ENCODE measurements at regions not wholly inside any gene's neighbourhood (a gene's known extent, or its start where the extent isn't known, plus 50 kb on each side); places are given as distances from the start of the nearest gene placed in this dataset.
"Not testable (repeated sequence)": the region's sequence is repeated elsewhere in the genome, so short reads cannot be mapped to it uniquely, and the experiment has no call there.

DNA sequence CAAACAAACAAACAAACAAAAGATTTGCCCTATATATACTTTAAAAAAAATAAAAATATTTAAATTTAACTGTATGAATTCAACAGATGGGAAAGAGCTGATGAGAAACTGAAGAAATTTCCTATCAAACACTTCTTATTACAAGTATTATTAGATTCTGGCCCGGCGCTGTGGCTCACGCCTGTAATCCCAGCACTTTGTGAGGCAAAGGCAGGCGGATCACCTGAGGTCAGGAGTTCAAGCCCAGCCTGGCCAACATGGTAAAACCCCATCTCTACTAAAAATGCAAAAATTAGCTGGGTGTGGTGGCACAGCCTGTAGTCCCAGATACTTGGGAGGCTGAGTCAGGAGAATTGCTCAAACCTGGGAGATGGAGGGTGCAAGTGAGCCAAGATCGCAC is 180.8 kb downstream of the ABCC12 start:
- TF ChIP-seq CTCF, POLR2A (IDR thresholded peaks at IDR 0.05): not testable (repeated sequence)
